ENCODE measurements at regions not wholly inside any gene's neighbourhood (a gene's known extent, or its start where the extent isn't known, plus 50 kb on each side); places are given as distances from the start of the nearest gene placed in this dataset.

DNA sequence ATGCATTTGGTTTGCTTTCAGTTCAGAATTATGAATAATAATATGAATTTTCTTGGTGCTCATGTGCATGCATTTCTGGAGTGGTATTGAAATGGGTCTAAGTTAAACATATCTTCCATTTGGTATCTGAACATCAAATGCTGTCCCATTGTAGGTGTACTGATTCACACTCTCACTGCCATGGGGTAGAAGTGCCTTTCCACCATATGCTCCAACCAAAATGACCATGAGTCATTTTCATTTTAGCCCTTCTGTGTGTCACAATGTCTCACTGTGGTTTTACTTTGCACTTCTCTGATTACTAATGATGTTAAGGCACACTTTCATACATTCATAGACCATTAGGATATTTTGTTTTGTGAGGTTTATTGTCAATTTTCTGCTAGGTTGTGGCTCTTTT is 211.9 kb downstream of the HAO1 start:
- DNase-seq, result no peak
- H3K9me3 ChIP-seq, result no peaks in the 10 kb centered on the region
- H3K27ac ChIP-seq, result no peak overlapping the region
- H3K4me1 ChIP-seq, result no peaks in the 10 kb centered on the region
- H3K4me3 ChIP-seq, result no peak overlapping the region
- TF ChIP-seq POLR2A (IDR thresholded peaks at IDR 0.05), result no peak
- TF ChIP-seq, protein P1, sequence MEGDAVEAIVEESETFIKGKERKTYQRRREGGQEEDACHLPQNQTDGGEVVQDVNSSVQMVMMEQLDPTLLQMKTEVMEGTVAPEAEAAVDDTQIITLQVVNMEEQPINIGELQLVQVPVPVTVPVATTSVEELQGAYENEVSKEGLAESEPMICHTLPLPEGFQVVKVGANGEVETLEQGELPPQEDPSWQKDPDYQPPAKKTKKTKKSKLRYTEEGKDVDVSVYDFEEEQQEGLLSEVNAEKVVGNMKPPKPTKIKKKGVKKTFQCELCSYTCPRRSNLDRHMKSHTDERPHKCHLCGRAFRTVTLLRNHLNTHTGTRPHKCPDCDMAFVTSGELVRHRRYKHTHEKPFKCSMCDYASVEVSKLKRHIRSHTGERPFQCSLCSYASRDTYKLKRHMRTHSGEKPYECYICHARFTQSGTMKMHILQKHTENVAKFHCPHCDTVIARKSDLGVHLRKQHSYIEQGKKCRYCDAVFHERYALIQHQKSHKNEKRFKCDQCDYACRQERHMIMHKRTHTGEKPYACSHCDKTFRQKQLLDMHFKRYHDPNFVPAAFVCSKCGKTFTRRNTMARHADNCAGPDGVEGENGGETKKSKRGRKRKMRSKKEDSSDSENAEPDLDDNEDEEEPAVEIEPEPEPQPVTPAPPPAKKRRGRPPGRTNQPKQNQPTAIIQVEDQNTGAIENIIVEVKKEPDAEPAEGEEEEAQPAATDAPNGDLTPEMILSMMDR (IDR thresholded peaks at IDR 0.05), result no peak
- no peaks in the 10 kb centered on the region for H3K27me3 ChIP-seq
- H3K36me3 ChIP-seq, result no peaks in the 10 kb centered on the region

DNA sequence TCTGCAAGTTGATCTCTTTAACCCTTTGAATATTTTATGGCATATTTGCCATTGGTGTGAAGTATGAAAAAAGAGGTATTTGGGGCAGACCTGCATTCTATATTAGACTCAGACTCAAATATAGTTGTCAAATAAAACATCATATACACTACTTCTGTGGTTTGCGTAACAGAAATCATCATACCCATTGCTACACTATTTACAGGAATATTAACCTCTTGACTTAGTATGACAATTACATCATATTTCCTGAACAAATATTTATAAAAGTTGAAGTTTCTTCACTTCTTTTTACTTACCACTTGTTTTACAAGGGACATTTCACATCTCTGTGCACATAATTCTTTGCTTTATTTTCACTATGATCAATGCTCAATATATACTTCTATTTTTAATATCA is 206.0 kb downstream of the HAO1 start:
- no peaks in the 10 kb centered on the region for H3K27me3 ChIP-seq
- TF ChIP-seq, protein P1 (IDR thresholded peaks at IDR 0.05), result no peak
- no peak for TF ChIP-seq POLR2A (IDR thresholded peaks at IDR 0.05)
- no peaks in the 10 kb centered on the region for H3K4me1 ChIP-seq
- no peak overlapping the region for H3K4me3 ChIP-seq
- H3K27ac ChIP-seq, result no peak overlapping the region
- H3K36me3 ChIP-seq, result no peaks in the 10 kb centered on the region
- no peak for DNase-seq
- no peaks in the 10 kb centered on the region for H3K9me3 ChIP-seq

DNA sequence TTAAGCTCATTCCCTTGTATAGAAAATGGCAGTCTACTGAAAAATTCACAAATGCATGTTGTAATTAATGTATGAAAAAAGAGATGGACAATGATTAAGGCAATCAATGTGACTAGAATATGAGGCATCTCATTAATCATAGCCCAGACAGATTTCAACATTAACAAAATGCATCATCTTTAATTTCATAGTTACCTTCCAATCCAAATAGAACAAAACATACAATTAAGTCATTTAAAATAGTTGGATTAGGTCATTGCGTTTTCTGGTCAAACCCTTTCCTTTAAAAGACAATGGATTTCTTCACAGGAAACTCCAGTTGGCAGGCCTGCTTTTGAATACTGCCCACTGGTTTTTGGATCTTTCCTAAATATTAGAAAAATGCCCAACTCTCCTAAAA is 203.9 kb downstream of the HAO1 start:
- no peak overlapping the region for H3K4me3 ChIP-seq
- DNase-seq, result no peak
- H3K4me1 ChIP-seq, result no peaks in the 10 kb centered on the region

DNA sequence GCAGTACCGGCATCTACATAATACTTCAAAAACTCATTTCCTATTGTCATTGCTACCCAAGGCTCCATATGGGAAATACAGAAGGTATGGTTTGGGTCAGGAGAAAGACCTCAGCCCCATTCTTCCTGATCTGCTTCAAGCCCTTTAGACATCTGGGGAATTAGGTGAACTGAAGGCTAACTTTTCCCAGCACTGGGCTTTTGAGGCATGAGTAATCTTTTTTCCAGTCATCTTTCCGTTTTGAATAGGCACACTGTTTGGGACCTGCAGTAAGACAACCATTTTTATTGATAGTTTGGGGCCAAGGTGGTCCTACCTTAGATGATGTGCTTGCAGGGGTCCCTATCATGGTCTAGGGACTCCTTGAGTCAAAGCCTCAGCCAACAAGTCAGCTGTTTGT is 198.4 kb downstream of the HAO1 start:
- TF ChIP-seq POLR2A (IDR thresholded peaks at IDR 0.05), result no peak
- TF ChIP-seq, protein P1 (IDR thresholded peaks at IDR 0.05), result no peak
- no peaks in the 10 kb centered on the region for H3K27me3 ChIP-seq
- H3K27ac ChIP-seq, result no peak overlapping the region

More for the DNA sequence above, 203.9 kb downstream of the HAO1 start:
- Histone ChIP-seq H3K9me3 (no peaks in the 10 kb centered on the region), H3K27me3 (no peaks in the 10 kb centered on the region), H3K27ac (no peak overlapping the region), H3K36me3 (no peaks in the 10 kb centered on the region)
- TF ChIP-seq, protein P1 (IDR thresholded peaks at IDR 0.05), result no peak
- TF ChIP-seq POLR2A (IDR thresholded peaks at IDR 0.05), result no peak

DNA sequence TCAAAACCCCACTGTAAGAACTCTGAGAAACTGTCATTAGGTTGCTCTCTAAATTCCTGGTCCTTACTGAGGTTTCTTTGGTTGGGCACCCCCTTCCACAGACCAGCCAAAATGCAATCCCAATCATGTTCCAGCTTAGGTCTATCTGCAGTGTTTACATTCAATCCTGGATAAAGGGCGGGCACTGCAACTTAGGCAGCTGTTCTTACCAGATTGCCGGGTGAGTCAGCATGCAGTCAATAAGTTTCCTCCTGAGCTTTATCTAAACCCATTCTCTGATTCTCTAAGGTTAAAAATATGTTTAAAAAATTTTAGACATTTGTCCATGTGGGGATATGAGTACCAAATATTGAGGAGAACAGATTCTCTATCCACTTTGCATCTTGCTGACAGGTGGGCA is 197.8 kb downstream of the HAO1 start:
- Histone ChIP-seq H3K9me3 (no peaks in the 10 kb centered on the region), H3K4me1 (no peaks in the 10 kb centered on the region), H3K4me3 (no peak overlapping the region), H3K36me3 (no peaks in the 10 kb centered on the region), H3K27me3 (no peaks in the 10 kb centered on the region), H3K27ac (no peak overlapping the region)
- no peak for DNase-seq
- TF ChIP-seq, protein P1 (IDR thresholded peaks at IDR 0.05), result no peak
- TF ChIP-seq POLR2A (IDR thresholded peaks at IDR 0.05), result no peak

More for the DNA sequence above, 198.4 kb downstream of the HAO1 start:
- H3K4me1 ChIP-seq, result no peaks in the 10 kb centered on the region
- no peak overlapping the region for H3K4me3 ChIP-seq
- H3K36me3 ChIP-seq, result no peaks in the 10 kb centered on the region
- no peaks in the 10 kb centered on the region for H3K9me3 ChIP-seq
- DNase-seq, result no peak

DNA sequence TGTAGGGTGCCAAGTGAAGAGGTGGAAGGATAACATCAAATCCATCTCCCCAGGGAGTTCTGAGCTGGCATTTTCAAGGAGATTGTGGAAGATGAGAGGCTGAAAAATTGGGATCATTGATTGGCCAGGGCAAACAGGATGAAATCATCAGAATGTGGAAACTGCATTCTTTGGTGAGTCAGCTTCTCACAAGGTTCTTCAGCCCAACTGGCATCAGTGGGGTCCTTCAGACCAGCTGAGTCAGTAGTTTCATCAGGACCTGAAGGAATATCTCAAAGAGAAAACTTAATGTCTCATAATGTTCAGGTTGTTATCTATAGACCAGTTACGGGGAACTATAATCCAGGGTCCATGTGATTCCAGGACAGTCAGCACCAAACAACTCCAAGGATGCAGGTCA is 195.8 kb downstream of the HAO1 start:
- H3K27me3 ChIP-seq, result no peaks in the 10 kb centered on the region
- no peaks in the 10 kb centered on the region for H3K4me1 ChIP-seq
- no peaks in the 10 kb centered on the region for H3K9me3 ChIP-seq
- no peak overlapping the region for H3K4me3 ChIP-seq
- H3K27ac ChIP-seq, result no peak overlapping the region
- no peak for DNase-seq
- TF ChIP-seq, protein P1 (IDR thresholded peaks at IDR 0.05), result no peak
- TF ChIP-seq POLR2A (IDR thresholded peaks at IDR 0.05), result no peak
- no peaks in the 10 kb centered on the region for H3K36me3 ChIP-seq

All from Peyer's patch (tissue), 4 donors.